Pancreas (tissue), 10 donors: ENCODE measurements at regions not wholly inside any gene's neighbourhood (a gene's known extent, or its start where the extent isn't known, plus 50 kb on each side); places are given as distances from the start of the nearest gene placed in this dataset.

Experiments
- ATAC-seq, 4 donors: fragments of 200-7000 bp; cut with Tn5 transposase; one replicate each; pipeline versions ENCODE4 v1.8.0 to v1.9.1; 2020; ENCODE audit warnings: mild to moderate bottlenecking in 4 of 4, moderate library complexity in 4 of 4
- DNase-seq, 6 donors: peaks; one replicate each; pipeline ENCODE4 v3.0.0-alpha.2; 2020
- FAIRE-seq: peaks from 2 replicates; lab custom pipeline; 2012; peaks lifted over from hg19 to GRCh38; lab: Jason Lieb, UNC
- H3K27ac ChIP-seq, 4 donors: fragments of 200-600 bp; sonication (generic); 1 replicate in 3 of 4; 2 replicates in 1 of 4; pipeline versions ENCODE4 v1.5.0 to v1.8.0; 2020
- H3K27me3 ChIP-seq, 4 donors: fragments of 200-600 bp; one replicate each; pipeline ENCODE4 v1.8.0; 2021
- H3K36me3 ChIP-seq, 3 donors: fragments of 200-600 bp; sonication (generic) in 1 of 3; one replicate each; pipeline versions ENCODE4 v1.5.0 to v1.8.0; 2020 to 2021
- H3K4me1 ChIP-seq, 3 donors: fragments of 200-600 bp; one replicate each; pipeline ENCODE4 v1.8.0; 2021
- H3K4me3 ChIP-seq, 4 donors: fragments of 200-600 bp; sonication (generic) in 2 of 4; one replicate each; pipeline versions ENCODE4 v1.5.0 to v1.8.0; 2020 to 2021
- H3K9me3 ChIP-seq, 4 donors: fragments of 200-600 bp; one replicate each; pipeline ENCODE4 v1.8.0; 2021
- WGBS, 2 donors: extraction: QIAGEN DNeasy Blood & Tissue Kit; methylation state at CpG; one replicate each; pipeline ENCODE4 v1.1.7; 2013; 5-methylcytosine and 5-hydroxymethylcytosine counted together
- intact Hi-C, 3 donors: fragments of 100-400 bp; cut with DNase I; formaldehyde crosslinking; loops; one replicate each; pipeline versions ENCODE4 v1.11.1 to v1.14.2; 2022
- TF ChIP-seq, protein P1 (sequence below), 4 donors: fragments of 200-600 bp; sonication (generic) in 3 of 4; IDR thresholded peaks; one replicate each; pipeline versions ENCODE4 v1.5.0 to v1.8.0; 2021; ENCODE audit warnings: antibody characterized with exemption in 4 of 4
- donor health status: healthy with polysubstance abuse.
- donor health status: DM: no; HTN: no; CAD: no; lungs with moderate emphysema.
- donor health status: DM: no; HTN: no; CAD: no.
- donor health status: control.
- donor health status: control.
- donor health status: Bipolar disorder and iron deficiency.
- donor health status: DM: yes; HTN: yes; CAD: no.
- donor health status: DM: no; HTN: no; CAD: no.
- donor health status: DM: no; HTN: no; CAD: no.
- donor health status: DM: yes; HTN: yes; CAD: no.

- intact Hi-C loops, result no loop called here
- Histone ChIP-seq H3K9me3 (no peaks in the 10 kb centered on the region), H3K4me1 (no peaks in the 10 kb centered on the region), H3K4me3 (no peak overlapping the region), H3K27ac (no peak overlapping the region), H3K27me3 (no peaks in the 10 kb centered on the region), H3K36me3 (no peaks in the 10 kb centered on the region)
- DNase-seq, result no peak
- 31 to 46% methylated on average over 2 of the region's 2 CpGs for WGBS, 2 donors
- ATAC-seq, result no peak
- TF ChIP-seq, protein P1, sequence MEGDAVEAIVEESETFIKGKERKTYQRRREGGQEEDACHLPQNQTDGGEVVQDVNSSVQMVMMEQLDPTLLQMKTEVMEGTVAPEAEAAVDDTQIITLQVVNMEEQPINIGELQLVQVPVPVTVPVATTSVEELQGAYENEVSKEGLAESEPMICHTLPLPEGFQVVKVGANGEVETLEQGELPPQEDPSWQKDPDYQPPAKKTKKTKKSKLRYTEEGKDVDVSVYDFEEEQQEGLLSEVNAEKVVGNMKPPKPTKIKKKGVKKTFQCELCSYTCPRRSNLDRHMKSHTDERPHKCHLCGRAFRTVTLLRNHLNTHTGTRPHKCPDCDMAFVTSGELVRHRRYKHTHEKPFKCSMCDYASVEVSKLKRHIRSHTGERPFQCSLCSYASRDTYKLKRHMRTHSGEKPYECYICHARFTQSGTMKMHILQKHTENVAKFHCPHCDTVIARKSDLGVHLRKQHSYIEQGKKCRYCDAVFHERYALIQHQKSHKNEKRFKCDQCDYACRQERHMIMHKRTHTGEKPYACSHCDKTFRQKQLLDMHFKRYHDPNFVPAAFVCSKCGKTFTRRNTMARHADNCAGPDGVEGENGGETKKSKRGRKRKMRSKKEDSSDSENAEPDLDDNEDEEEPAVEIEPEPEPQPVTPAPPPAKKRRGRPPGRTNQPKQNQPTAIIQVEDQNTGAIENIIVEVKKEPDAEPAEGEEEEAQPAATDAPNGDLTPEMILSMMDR (IDR thresholded peaks at IDR 0.05), result no peak
- no peak for FAIRE-seq
These were observed 470.4 kb downstream of the CDH26 start for GRCh38 chr20:60428651-60429050.

DNA sequence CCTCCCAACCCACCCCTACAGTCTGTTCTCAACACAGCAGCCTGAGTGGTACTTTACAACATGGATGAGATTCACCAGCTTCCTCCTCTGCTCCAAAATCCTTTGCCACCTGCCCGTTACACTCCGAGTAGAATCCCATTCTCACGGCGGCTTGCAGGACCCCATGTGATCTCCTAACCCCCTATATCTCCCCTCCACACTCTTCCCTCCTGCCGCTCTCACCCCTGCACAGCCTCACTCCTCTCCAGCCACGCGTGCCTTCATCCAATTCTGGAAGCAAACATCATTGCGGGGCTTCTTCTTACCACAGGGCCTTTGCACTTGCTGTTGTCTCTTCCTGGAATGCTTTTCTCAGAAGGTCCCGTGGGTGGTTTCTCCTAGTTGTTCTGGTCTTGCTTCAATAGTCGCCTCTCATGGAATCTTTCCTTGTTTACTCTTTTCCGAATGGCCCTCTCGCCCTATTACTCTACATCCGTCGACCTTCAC, 472.3 kb downstream of the CDH26 start:
- no peak for ATAC-seq
- intact Hi-C loops, result no loop called here

GRCh38 chr20:60431349-60431748, 473.1 kb downstream of the CDH26 start:
- intact Hi-C loops, result no loop called here
- FAIRE-seq, result no peak
- no peaks in the 10 kb centered on the region for H3K9me3 ChIP-seq
- no peaks in the 10 kb centered on the region for H3K27me3 ChIP-seq
- 54 to 64% methylated on average over 5 of the region's 5 CpGs for WGBS, 2 donors
- TF ChIP-seq, protein P1 (IDR thresholded peaks at IDR 0.05), result no peak
- no peaks in the 10 kb centered on the region for H3K4me1 ChIP-seq
- no peak overlapping the region for H3K27ac ChIP-seq
- no peak for DNase-seq
- ATAC-seq, result no peak
- H3K36me3 ChIP-seq, result no peaks in the 10 kb centered on the region
- no peak overlapping the region for H3K4me3 ChIP-seq

More for the DNA sequence above, 472.3 kb downstream of the CDH26 start:
- Histone ChIP-seq H3K4me1 (no peaks in the 10 kb centered on the region), H3K4me3 (no peak overlapping the region), H3K27me3 (no peaks in the 10 kb centered on the region), H3K27ac (no peak overlapping the region), H3K36me3 (no peaks in the 10 kb centered on the region), H3K9me3 (no peaks in the 10 kb centered on the region)
- DNase-seq, result no peak
- TF ChIP-seq, protein P1 (IDR thresholded peaks at IDR 0.05), result no peak
- WGBS, 2 donors, result 75 to 81% methylated on average over 14 of the region's 14 CpGs
- FAIRE-seq, result no peak

DNA sequence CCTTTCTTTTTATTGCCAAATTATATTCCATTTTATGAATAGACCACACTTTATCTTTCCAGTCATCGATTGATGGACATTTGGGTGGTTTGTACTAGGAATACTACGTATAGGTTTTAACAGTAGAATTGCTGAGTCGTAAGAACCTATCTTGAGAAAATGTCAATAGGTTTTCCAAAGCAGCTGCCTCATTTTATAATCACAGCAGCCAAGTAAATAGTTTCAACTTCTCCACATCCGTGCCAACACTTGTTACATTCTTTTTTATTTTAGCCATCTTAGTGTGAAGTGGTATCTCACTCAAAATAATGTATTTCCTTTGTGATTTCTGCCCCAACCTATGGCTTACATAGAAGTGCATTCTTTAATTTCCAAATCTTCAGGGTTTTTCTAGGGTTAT, 479.2 kb downstream of the CDH26 start:
- FAIRE-seq, result no peak
- 49 to 70% methylated on average over 4 of the region's 4 CpGs for WGBS, 2 donors

More for the DNA sequence above, 479.2 kb downstream of the CDH26 start:
- Histone ChIP-seq H3K36me3 (no peaks in the 10 kb centered on the region), H3K4me3 (no peak overlapping the region), H3K27me3 (peaks cover 0 to 9% (median 2%) of the 10 kb centered on the region in 4 donors), H3K9me3 (no peaks in the 10 kb centered on the region), H3K4me1 (no peaks in the 10 kb centered on the region), H3K27ac (no peak overlapping the region)
- ATAC-seq (no peak), DNase-seq (no peak)
- TF ChIP-seq, protein P1 (IDR thresholded peaks at IDR 0.05), result no peak
- intact Hi-C loops, result no loop called here
